DOHH2 (cell line): ENCODE measurements at regions not wholly inside any gene's neighbourhood (a gene's known extent, or its start where the extent isn't known, plus 50 kb on each side); places are given as distances from the start of the nearest gene placed in this dataset.

Experiments used
- H3F3A ChIP-seq: fragments of 200-600 bp; sonication (generic), shearing (Covaris generic); 2 replicates; pipeline ENCODE4 v1.6.0; 2016; ENCODE audit warnings: antibody characterized with exemption, mild to moderate bottlenecking; ENCODE audit not compliant: control insufficient read depth, insufficient read depth
- H3K27ac ChIP-seq: fragments of 200-600 bp; sonication (generic); 2 replicates; pipeline ENCODE4 v1.5.1; 2014; ENCODE audit warnings: low read depth, mild to moderate bottlenecking, low read length, moderate library complexity
- H3K27me3 ChIP-seq: fragments of 200-600 bp; sonication (generic); 2 replicates; pipeline ENCODE4 v1.6.1; 2014; ENCODE audit warnings: mild to moderate bottlenecking, low read length, mixed read lengths; ENCODE audit not compliant: control insufficient read depth
- H3K36me3 ChIP-seq: fragments of 200-600 bp; sonication (generic); 2 replicates; pipeline ENCODE4 v1.6.1; 2014; ENCODE audit warnings: mild to moderate bottlenecking, low read length, moderate library complexity, mixed read lengths; ENCODE audit not compliant: control insufficient read depth
- H3K4me1 ChIP-seq: fragments of 200-600 bp; sonication (generic); 2 replicates; pipeline ENCODE4 v1.6.1; 2014; ENCODE audit warnings: mild to moderate bottlenecking, low read length, mixed read lengths; ENCODE audit not compliant: control insufficient read depth
- H3K4me2 ChIP-seq: fragments of 200-600 bp; sonication (generic); 2 replicates; pipeline ENCODE4 v1.6.0; 2014; ENCODE audit warnings: mild to moderate bottlenecking, low read length, moderate library complexity
- H3K4me3 ChIP-seq: fragments of 200-600 bp; sonication (generic); 2 replicates; pipeline ENCODE4 v1.5.1; 2014; ENCODE audit warnings: mild to moderate bottlenecking, low read length, mixed read lengths
- H3K79me2 ChIP-seq: fragments of 200-600 bp; sonication (generic); 2 replicates; pipeline ENCODE4 v1.6.1; 2014; ENCODE audit warnings: mild to moderate bottlenecking, low read length, mixed read lengths; ENCODE audit not compliant: control insufficient read depth
- H3K9me2 ChIP-seq: fragments of 200-600 bp; sonication (generic); replicated peaks from 2 replicates; pipeline ENCODE4 v1.6.1; 2014; ENCODE audit warnings: mild to moderate bottlenecking, low read length, mixed read lengths; ENCODE audit not compliant: control insufficient read depth
- H3K9me3 ChIP-seq: fragments of 200-600 bp; sonication (generic); 2 replicates; pipeline ENCODE4 v1.6.1; 2014; ENCODE audit warnings: antibody characterized with exemption, low read length, mixed read lengths; ENCODE audit not compliant: control insufficient read depth, insufficient read depth
- H4K20me1 ChIP-seq: fragments of 200-600 bp; sonication (generic); 2 replicates; pipeline ENCODE4 v1.6.0; 2014; ENCODE audit warnings: low read depth, mild to moderate bottlenecking, antibody characterized with exemption, low read length, moderate library complexity; ENCODE audit not compliant: control insufficient read depth, insufficient read depth
- EZH2phosphoT487 ChIP-seq: fragments of 200-600 bp; sonication (generic); IDR thresholded peaks from 2 replicates; pipeline ENCODE4 v1.6.1; 2017; ENCODE audit warnings: borderline replicate concordance, mild to moderate bottlenecking, antibody characterized with exemption, low read length, moderate library complexity, mixed read lengths
- TF ChIP-seq, protein P1 (sequence below): fragments of 200-600 bp; sonication (generic); IDR thresholded peaks from one replicate; pipeline ENCODE4 v1.5.1; 2014; ENCODE audit warnings: antibody characterized with exemption, mild to moderate bottlenecking, low read depth, low read length; ENCODE audit not compliant: poor library complexity, severe bottlenecking

- H3K9me2 ChIP-seq = no peaks in the 10 kb centered on the region
- H3K27me3 ChIP-seq = no peaks in the 10 kb centered on the region; the same call in 1 of the 2 replicates
- H3K79me2 ChIP-seq = no peaks in the 10 kb centered on the region
- H3K36me3 ChIP-seq = no peaks in the 10 kb centered on the region
- no peaks in the 10 kb centered on the region for H3F3A ChIP-seq
- TF ChIP-seq, protein P1, sequence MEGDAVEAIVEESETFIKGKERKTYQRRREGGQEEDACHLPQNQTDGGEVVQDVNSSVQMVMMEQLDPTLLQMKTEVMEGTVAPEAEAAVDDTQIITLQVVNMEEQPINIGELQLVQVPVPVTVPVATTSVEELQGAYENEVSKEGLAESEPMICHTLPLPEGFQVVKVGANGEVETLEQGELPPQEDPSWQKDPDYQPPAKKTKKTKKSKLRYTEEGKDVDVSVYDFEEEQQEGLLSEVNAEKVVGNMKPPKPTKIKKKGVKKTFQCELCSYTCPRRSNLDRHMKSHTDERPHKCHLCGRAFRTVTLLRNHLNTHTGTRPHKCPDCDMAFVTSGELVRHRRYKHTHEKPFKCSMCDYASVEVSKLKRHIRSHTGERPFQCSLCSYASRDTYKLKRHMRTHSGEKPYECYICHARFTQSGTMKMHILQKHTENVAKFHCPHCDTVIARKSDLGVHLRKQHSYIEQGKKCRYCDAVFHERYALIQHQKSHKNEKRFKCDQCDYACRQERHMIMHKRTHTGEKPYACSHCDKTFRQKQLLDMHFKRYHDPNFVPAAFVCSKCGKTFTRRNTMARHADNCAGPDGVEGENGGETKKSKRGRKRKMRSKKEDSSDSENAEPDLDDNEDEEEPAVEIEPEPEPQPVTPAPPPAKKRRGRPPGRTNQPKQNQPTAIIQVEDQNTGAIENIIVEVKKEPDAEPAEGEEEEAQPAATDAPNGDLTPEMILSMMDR = no peak
- no peak for TF ChIP-seq EZH2phosphoT487
- no peaks in the 10 kb centered on the region for H4K20me1 ChIP-seq
- no peak overlapping the region for H3K4me3 ChIP-seq
- H3K4me1 ChIP-seq = no peaks in the 10 kb centered on the region
- H3K27ac ChIP-seq = no peak overlapping the region
- H3K9me3 ChIP-seq = no peaks in the 10 kb centered on the region
- H3K4me2 ChIP-seq = no peak overlapping the region
Observed at GRCh38 chr10:24120646-24121045, 88.3 kb upstream of the KIAA1217 start.

- Histone ChIP-seq H3K4me2 (no peak overlapping the region), H3F3A (no peaks in the 10 kb centered on the region), H3K9me2 (no peaks in the 10 kb centered on the region), H3K27me3 (no peaks in the 10 kb centered on the region), H4K20me1 (no peaks in the 10 kb centered on the region), H3K9me3 (no peaks in the 10 kb centered on the region), H3K79me2 (no peaks in the 10 kb centered on the region), H3K4me1 (no peaks in the 10 kb centered on the region), H3K27ac (no peak overlapping the region), H3K4me3 (no peak overlapping the region), H3K36me3 (no peaks in the 10 kb centered on the region)
- TF ChIP-seq, protein P1 = no peak
- TF ChIP-seq EZH2phosphoT487 = no peak
Observed at GRCh38 chr10:24127516-24127915, 81.4 kb upstream of the KIAA1217 start.

GRCh38 chr10:24128066-24128730 lies 80.7 kb upstream of the KIAA1217 start:
- no peaks in the 10 kb centered on the region for H3K36me3 ChIP-seq
- no peaks in the 10 kb centered on the region for H3K9me2 ChIP-seq
- H3K79me2 ChIP-seq = no peaks in the 10 kb centered on the region
- H3K9me3 ChIP-seq = no peaks in the 10 kb centered on the region
- TF ChIP-seq, protein P1 = no peak
- no peak for TF ChIP-seq EZH2phosphoT487
- no peaks in the 10 kb centered on the region for H3K4me1 ChIP-seq
- no peaks in the 10 kb centered on the region for H3F3A ChIP-seq
- H3K27ac ChIP-seq = no peak overlapping the region
- no peak overlapping the region for H3K4me2 ChIP-seq
- no peaks in the 10 kb centered on the region for H4K20me1 ChIP-seq
- H3K4me3 ChIP-seq = no peak overlapping the region
- no peaks in the 10 kb centered on the region for H3K27me3 ChIP-seq
